Prostate gland (tissue), 2 donors: ENCODE measurements at regions not wholly inside any gene's neighbourhood (a gene's known extent, or its start where the extent isn't known, plus 50 kb on each side); places are given as distances from the start of the nearest gene placed in this dataset.

ENCODE experiments used
- CTCF ChIP-seq, 4 experiments: fragments of 200-600 bp in 2 of 4; fragments of 450-650 bp in 2 of 4; sonication (generic) in 2 of 4; IDR thresholded peaks; 1 replicate in 3 of 4; 2 replicates in 1 of 4; pipeline ENCODE4 v1.5.1; 2016 to 2019; ENCODE audit warnings: antibody characterized with exemption in 4 of 4, mild to moderate bottlenecking in 2 of 4, moderate library complexity in 2 of 4
- POLR2A ChIP-seq: fragments of 450-650 bp; IDR thresholded peaks from one replicate; pipeline ENCODE4 v1.6.1; 2016; ENCODE audit warnings: antibody characterized with exemption, mild to moderate bottlenecking

GRCh38 chr4:180528003-180528402, 1715.2 kb upstream of the TENM3 start:
- no peak for TF ChIP-seq CTCF (IDR thresholded peaks at IDR 0.05)
- no peak for TF ChIP-seq POLR2A
